HG03469 (cell line): ENCODE measurements at regions not wholly inside any gene's neighbourhood (a gene's known extent, or its start where the extent isn't known, plus 50 kb on each side); places are given as distances from the start of the nearest gene placed in this dataset.
"Not testable (repeated sequence)": the region's sequence is repeated elsewhere in the genome, so short reads cannot be mapped to it uniquely, and the experiment has no call there.

Experiments
- ATAC-seq: cut with Tn5 transposase; IDR thresholded peaks from one replicate; pipeline ENCODE4 v1.9.1; 2021; ENCODE audit warnings: mild to moderate bottlenecking, moderate library complexity, moderate number of reproducible peaks; ENCODE audit not compliant: unreplicated experiment

- ATAC-seq, result no peak
Measured at GRCh38 chr4:33881176-33881575, 2363.1 kb downstream of the ARAP2 start.

DNA sequence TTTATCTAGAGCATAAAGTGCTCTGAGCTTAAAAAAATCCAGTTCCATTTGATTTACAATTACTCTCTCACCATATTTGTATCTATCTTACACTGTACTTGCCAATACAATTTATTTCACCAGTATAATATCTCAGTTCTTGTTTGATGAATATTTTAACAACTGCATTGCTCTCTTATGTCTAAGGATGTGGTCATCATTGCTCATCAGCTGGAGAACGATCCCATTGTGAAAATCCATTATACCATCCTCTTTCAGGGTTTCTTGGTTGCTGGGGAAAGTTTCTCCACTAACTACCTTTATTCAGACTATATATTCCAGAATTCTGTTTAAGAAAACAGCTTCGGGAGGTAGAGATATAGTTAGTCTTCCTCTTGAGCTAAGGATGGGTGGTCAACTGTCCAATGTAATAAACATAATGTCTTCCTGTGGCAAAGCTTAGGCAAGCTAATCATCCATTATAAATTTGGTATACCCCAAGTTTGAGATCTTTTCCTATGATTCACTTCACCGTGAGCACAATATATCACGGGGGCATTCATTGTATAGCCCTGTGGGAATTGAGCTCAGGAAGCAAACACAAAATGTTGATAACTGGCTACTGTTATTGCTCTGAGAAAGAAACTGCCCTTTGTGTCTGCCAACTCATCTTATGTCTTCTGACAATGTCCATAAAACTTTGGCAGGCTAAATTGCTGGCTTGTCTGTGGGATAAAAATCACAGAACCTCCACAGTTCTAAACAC, 2361.9 kb downstream of the ARAP2 start:
- ATAC-seq, result no peak

GRCh38 chr4:33883111-33883510, 2361.2 kb downstream of the ARAP2 start:
- no peak for ATAC-seq

DNA sequence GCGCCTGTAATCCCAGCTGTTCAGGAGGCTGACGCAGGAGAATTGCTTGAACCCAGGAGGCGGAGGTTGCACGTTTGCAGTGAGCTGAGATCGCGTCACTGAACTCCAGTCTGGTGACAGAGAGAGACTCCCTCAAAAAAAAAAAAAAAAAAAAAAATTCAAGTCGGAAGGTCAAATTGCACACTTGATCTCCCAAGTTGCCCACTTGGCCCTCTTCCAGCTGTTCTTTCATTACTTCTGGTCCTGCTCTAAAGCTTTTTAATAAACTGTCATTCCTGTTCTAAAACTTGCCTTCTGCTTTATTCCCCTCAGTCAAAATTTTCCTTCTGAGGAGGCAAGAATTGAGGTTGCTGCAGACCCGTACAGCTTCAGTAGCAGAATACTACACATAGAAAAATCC, 2358.0 kb downstream of the ARAP2 start:
- ATAC-seq, result no peak

- no peak for ATAC-seq
Measured at GRCh38 chr4:33890841-33891240, 2353.5 kb downstream of the ARAP2 start.

GRCh38 chr4:33911959-33912358, 2332.4 kb downstream of the ARAP2 start:
- ATAC-seq, result no peak

DNA sequence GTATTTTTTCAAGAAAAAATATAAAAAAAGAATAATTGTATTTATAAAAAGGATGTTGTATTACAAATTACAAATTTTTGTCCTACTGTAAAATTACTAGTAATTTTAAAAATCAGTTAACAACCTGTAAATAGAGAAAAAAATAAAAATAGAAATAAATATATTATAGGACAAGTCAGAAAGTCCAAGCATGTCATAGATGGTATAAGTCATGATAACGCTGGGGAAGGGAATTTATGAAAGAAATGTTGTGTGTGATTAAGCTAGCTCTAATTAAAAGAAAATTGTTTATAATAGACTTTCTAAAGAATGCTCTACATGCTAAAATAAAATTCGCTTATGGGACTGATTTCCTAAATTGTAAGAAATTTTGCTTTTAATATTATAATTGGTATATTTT, 2329.9 kb downstream of the ARAP2 start:
- no peak for ATAC-seq

GRCh38 chr4:33923469-33923868, 2320.8 kb downstream of the ARAP2 start:
- ATAC-seq, result no peak

- no peak for ATAC-seq
Measured at GRCh38 chr4:33924239-33924638, 2320.1 kb downstream of the ARAP2 start.

DNA sequence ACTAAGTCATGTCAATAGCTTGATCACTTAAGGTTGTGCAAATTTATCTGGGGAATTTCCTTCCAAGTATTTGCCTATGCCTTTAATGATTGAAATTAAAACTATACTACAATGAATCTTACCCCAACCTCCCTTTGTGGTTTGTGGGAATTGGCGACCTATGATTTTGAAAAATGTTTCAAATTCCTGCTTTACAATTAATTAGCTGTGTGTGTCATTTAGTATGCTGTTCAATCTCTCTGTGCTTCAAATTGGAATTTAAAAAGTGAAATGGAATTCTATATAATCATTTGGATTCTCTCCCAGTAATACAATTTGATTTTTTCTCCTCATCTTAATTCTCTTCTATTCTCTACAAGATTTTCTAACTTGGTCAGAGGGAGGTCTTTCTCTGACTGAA, 2319.5 kb downstream of the ARAP2 start:
- no peak for ATAC-seq

DNA sequence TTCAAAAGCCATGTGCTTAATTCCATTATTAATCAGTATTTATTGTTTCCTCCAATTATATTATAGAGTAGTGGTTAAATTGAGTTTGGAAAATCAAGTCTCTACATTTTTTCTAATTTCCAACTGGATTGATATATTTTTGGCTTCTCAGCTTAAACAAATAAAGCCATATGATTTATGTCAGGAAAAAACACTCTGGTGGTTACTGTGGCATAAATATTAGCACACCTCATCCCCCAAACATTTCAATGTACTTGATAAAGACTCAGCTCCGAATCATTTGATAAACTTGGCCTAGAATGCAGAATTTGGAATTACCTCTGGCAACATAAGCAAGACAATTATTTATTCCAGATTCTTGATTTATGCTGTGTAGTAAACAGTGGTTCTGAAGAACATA, 2313.8 kb downstream of the ARAP2 start:
- no peak for ATAC-seq

DNA sequence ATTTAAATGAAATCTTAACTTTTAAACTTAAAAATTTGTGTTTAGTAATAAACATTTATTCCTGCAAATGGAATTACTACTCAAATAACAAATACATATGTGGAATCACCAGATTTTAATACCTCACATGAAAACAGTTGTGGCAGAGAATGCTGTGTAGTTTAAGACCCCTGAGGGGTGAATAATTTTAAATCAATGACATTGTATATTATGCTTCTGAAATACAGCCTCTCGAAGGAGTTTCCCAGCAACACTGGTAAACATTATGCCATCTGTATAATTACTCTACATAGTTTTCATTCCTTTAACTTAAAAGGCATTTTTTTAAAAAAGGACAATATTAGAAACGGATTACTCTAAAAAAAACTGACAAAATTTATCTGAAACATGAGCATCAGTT, 2313.3 kb downstream of the ARAP2 start:
- no peak for ATAC-seq

DNA sequence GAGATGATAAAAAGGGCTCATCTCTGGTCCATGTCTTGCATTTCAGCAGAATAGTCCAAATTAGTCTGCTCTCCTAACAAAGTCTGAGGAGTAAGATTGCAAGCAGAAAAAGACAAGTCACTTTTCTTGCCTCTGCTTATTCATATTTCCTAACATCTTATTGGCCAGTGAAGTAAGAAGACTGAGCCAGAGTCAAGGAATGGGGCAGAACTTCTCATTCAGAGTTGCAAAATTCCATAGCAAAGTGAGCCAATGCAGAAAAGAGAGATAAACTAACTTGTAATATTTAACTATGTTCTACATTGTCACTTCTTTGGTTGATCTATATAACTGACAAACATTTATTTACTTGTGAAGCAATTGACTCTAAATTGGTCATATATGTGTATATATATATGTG, 2304.0 kb downstream of the ARAP2 start:
- ATAC-seq, result no peak

- no peak for ATAC-seq
Measured at GRCh38 chr4:33941854-33942253, 2302.5 kb downstream of the ARAP2 start.

DNA sequence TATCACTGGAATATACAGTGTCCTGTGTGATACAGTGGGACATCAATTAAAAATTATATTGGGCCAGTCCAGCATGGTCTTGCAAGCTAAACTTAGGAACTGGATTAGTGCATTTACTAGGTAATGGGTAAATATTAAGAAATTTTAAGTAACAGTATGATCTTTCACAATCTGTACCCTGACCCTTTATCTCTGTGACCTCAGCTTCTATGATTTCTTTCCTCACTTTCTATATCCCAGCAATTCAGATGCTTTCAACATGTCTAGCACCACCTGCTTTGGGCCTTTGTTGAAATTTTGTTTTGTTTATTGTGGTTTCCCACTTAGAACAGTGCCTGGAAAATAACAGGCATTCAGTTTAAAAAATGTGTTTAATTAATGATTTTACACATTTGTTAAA, 2295.4 kb downstream of the ARAP2 start:
- ATAC-seq, result no peak

GRCh38 chr4:33953848-33954247, 2290.5 kb downstream of the ARAP2 start:
- ATAC-seq, result not testable (repeated sequence)

GRCh38 chr4:33954759-33955158, 2289.6 kb downstream of the ARAP2 start:
- no peak for ATAC-seq

DNA sequence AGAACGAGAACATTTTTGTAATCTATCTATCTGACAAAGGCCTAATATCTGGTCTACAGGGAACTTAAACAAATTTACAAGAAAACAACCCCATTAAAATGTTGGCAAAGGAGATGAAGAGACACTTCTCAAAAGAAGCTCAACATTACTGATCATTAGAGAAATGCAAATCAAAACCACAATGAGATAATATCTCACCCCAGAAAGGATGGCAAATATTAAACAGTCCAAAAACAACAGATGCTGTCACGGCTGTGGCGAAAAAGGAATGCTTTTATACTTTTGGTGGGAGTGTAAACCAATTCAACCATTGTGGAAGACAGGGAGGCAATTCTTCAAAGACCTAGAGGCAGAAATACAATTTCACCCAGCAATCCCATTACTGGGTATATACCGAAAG, 2284.8 kb downstream of the ARAP2 start:
- no peak for ATAC-seq

- no peak for ATAC-seq
Measured at GRCh38 chr4:33961761-33962160, 2282.6 kb downstream of the ARAP2 start.

DNA sequence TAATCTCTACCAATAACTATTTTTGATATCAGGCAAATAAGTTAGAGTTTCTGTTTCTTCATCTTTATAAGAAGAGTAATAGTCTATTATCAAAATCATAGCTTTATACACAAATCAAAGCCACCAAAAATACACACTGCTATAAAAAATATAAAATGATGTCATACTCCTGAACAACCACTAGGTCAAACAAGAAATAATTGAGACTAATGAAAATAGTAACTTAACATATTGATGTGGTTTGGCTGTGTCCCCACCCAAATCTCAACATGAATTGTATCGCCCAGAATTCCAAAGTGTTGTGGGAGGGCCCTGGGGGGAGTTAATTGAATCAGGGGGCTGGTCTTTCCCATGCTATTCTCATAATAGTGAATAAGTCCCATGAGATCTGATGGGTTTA, 2277.5 kb downstream of the ARAP2 start:
- ATAC-seq, result no peak

- no peak for ATAC-seq
Measured at GRCh38 chr4:33974270-33974669, 2270.0 kb downstream of the ARAP2 start.

GRCh38 chr4:33975995-33976394, 2268.3 kb downstream of the ARAP2 start:
- no peak for ATAC-seq

GRCh38 chr4:33979781-33980180, 2264.5 kb downstream of the ARAP2 start:
- ATAC-seq, result not testable (repeated sequence)
